Choroid plexus epithelial cell (primary cell): ENCODE measurements at regions not wholly inside any gene's neighbourhood (a gene's known extent, or its start where the extent isn't known, plus 50 kb on each side); places are given as distances from the start of the nearest gene placed in this dataset.
"Not testable (repeated sequence)": the region's sequence is repeated elsewhere in the genome, so short reads cannot be mapped to it uniquely, and the experiment has no call there.

Experiments used
- DNase-seq: peaks from one replicate; pipeline ENCODE4 v3.0.0-alpha.2; 2010; ENCODE audit warnings: low read depth
- H3K4me3 ChIP-seq: 2 replicates; pipeline ENCODE4 v1.5.1; 2011; ENCODE audit warnings: low read depth, mild to moderate bottlenecking, control low read depth, low read length, moderate library complexity
- CTCF ChIP-seq: conservative IDR thresholded peaks from 2 replicates; pipeline ENCODE4 v1.5.1; 2011; ENCODE audit warnings: low read depth, mild to moderate bottlenecking, control low read depth, inconsistent platforms, low read length, moderate library complexity

DNA sequence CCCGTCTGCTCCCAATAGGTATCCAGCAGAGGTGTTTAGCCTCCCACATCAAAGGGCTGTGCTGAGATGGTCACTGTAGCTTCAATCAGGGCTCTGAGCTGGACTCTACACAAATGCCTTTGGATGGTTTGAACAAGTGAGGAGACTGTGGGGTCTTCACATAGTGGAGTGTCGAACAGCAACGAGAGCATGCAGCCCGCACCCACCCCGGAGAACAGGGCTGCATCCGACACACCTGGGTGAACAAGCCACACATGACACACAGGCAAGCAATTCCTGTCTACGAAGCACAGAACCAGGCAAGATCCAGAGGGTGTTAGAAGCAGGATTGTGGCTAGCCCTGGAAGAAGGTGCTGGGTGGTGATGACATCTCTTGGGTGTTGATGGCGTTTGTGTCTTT, 58.0 kb upstream of the FGF3 start:
- no peak for TF ChIP-seq CTCF
- DNase-seq = no peak

DNA sequence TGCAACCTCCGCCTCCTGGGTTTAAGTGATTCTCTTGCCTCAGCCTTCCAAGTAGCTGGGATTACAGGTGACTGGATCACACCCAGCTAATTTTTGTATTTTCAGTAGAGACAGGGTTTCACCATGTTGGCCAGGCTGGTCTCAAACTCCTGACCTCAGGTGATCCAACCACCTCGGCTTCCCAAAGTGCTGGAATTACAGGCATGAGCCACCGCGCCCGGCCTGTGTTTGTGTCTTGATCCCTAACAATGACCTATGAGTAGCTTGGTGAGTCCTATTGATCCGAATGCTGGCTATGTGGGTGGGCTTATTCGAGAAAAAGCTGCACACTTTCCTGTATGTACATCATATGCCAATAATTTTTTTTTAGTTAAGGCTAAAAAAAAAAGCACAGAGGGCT, 58.5 kb upstream of the FGF3 start:
- H3K4me3 ChIP-seq = not testable (repeated sequence)

More for the DNA sequence above, 58.0 kb upstream of the FGF3 start:
- no peak overlapping the region for H3K4me3 ChIP-seq

GRCh38 chr11:69878144-69878883, 59.1 kb upstream of the FGF3 start:
- no peak for DNase-seq
- no peak for TF ChIP-seq CTCF
- no peak overlapping the region for H3K4me3 ChIP-seq

More for the DNA sequence above, 58.5 kb upstream of the FGF3 start:
- not testable (repeated sequence) for DNase-seq

DNA sequence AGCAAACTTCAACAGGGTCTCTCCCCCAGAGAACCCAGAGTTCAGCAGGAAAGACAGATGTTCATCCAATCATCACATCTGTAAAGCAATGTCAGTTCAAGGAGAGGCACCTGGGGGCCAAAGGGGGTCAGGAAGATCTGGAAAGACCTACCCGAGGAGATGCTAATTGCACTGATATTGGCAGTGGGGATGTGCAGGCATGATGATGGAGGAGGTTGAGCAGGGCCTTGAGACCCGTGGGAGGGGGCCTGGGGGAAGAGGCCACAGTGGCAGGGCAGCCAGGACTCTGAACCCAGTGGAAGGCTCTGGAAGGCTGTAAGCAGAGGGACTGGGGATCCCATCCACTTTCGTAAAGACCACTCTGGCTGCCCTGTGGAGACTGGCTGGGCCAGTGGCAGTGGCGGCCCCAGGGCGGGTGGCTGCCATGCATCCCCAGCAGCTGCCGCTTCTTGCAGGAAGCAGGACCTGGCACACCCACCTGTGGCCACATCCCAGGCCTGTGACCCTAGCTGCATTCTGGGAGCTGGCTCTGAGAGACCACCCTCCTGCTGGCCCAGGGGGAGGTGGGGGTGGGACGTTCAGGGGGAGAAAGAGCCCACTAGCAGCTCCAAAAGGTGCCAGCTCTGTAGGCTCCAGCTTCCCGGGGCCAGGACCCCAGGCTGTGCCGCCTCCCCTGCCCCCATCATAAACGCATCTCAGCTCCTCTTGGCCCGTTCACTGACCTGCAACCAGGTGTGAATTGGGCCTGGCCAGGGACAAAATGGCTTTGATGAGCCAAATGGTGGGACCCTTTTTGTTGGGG, 59.9 kb upstream of the FGF3 start:
- no peak for DNase-seq
- H3K4me3 ChIP-seq = no peak overlapping the region
- no peak for TF ChIP-seq CTCF

GRCh38 chr11:69879729-69880005, 60.5 kb upstream of the FGF3 start:
- no peak overlapping the region for H3K4me3 ChIP-seq
- no peak for TF ChIP-seq CTCF
- no peak for DNase-seq

- H3K4me3 ChIP-seq = no peak overlapping the region
- no peak for DNase-seq
- no peak for TF ChIP-seq CTCF
Measured at GRCh38 chr11:69880041-69880825, 61.0 kb upstream of the FGF3 start.

- H3K4me3 ChIP-seq = no peak overlapping the region
- no peak for DNase-seq
- TF ChIP-seq CTCF = no peak
Measured at GRCh38 chr11:69880826-69881445, 61.7 kb upstream of the FGF3 start.
